GM13977 (cell line): ENCODE measurements at regions not wholly inside any gene's neighbourhood (a gene's known extent, or its start where the extent isn't known, plus 50 kb on each side); places are given as distances from the start of the nearest gene placed in this dataset.

ENCODE experiments used
- DNase-seq: peaks from one replicate; pipeline ENCODE4 v3.0.0; 2012; ENCODE audit warnings: low spot score
- in situ Hi-C: fragments of 300-500 bp; cut with MboI; formaldehyde crosslinking; loops from one replicate; pipeline ENCODE4 v1.12.0; 2022; ENCODE audit warnings: low sequenced_read_pairs, low pct_unique_long_range_greater_than_20kb, mixed read lengths, inconsistent platforms; ENCODE audit not compliant: unreplicated experiment
- TF ChIP-seq, protein P1 (sequence below): IDR thresholded peaks from 2 replicates; pipeline ENCODE4 v1.5.1; 2012; ENCODE audit warnings: mild to moderate bottlenecking, control low read depth; ENCODE audit not compliant: insufficient read depth; ENCODE audit errors: extremely low read depth, missing control alignments

DNA sequence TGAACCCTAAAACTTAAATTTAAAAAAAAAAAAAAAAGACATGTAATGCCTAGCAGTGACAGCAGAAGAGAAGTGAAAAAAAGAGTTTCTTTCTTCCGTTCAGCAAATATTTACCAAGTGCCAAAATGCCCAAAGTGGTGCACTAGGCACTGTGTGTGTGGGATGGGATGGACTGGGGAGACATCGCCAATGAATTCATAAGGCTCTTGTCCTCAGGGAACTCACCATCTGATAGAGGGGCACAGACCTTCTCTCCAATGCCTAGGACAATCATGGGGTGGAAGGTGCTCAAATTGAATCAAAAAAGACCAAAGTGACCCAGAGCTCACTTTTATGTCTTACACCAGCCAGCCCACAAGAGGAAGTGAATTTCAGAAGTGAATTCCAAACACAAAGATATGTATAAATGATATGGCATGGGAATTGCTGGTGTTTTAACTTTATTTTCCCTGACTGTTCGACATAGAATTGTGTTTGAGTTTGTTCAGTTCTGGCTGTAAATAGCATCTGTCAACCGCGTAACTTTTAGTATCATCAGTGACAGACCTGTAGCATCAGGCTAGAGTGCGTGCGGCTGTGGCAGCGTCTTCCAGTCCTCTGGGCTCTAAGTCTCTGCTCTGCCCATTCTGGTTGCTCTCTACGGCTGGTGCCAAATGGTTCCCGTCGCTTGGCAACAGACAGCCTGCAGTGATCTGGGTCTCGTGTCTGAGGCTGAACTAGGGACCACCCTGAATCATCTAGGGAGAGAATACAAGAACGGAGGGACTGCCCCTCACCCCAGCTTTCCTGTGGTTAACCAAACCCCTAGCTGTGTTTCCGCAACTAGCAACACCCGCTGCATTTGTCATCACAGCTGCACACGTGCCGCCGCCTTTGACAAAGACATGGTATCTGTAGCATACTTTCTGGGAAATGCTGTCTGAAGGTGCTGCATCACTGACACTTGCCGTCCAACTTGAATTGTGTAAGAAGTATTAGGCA, 154.0 kb upstream of the THBS1 start:
- DNase-seq = peak; percentile 66
- TF ChIP-seq, protein P1, sequence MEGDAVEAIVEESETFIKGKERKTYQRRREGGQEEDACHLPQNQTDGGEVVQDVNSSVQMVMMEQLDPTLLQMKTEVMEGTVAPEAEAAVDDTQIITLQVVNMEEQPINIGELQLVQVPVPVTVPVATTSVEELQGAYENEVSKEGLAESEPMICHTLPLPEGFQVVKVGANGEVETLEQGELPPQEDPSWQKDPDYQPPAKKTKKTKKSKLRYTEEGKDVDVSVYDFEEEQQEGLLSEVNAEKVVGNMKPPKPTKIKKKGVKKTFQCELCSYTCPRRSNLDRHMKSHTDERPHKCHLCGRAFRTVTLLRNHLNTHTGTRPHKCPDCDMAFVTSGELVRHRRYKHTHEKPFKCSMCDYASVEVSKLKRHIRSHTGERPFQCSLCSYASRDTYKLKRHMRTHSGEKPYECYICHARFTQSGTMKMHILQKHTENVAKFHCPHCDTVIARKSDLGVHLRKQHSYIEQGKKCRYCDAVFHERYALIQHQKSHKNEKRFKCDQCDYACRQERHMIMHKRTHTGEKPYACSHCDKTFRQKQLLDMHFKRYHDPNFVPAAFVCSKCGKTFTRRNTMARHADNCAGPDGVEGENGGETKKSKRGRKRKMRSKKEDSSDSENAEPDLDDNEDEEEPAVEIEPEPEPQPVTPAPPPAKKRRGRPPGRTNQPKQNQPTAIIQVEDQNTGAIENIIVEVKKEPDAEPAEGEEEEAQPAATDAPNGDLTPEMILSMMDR = peak; percentile 21
- in situ Hi-C loops = no loop called here

DNA sequence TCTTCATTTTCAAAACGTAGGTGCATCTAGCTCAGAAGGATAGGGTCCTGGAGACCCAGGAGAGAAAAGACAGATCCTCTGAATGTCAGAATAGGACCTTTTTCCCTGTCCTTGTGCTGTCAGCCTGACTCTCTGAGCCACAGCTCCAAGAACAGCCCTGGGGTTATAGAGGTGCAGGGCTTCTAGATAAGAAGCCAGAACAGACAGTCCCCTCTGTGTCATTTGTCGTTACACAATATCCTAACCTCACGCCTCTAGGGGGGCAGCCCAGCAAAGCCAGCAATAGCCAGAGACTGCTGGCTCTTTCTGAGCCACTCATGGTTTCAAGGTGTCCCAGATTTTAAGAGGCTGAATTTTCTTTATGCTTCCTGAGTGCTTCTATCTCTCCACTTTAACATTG, 153.2 kb upstream of the THBS1 start:
- DNase-seq = no peak
- TF ChIP-seq, protein P1 = no peak
- in situ Hi-C loops = no loop called here

DNA sequence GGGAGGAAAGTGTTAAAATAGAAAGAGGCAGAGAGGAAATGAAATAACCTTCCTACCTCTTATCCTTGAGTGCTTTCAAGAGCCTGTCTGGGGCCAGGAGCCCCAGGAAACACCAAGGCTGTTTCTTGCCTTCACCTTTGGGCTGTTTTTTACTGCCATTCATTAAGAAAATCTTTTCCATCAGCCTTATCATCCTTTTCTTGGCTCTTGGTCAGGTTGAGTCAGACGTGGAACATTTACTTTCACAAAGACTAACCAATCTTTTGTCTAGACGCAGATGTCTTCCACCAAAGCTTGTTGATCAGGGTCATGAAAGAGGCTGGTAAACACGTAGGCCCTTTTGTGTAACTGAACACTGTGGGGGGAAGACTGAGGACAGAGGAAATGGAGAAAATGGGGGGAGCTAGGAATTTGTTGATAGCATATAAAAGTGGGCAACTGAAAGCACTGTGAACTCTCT, 151.0 kb upstream of the THBS1 start:
- DNase-seq = peak; percentile 25
- in situ Hi-C loops = no loop called here
- TF ChIP-seq, protein P1 = no peak

- TF ChIP-seq, protein P1 = no peak
- in situ Hi-C loops = no loop called here
- DNase-seq = no peak
Measured at GRCh38 chr15:39430389-39430788, 150.5 kb upstream of the THBS1 start.

GRCh38 chr15:39431376-39431775, 149.5 kb upstream of the THBS1 start:
- in situ Hi-C loops = no loop called here
- DNase-seq = no peak
- TF ChIP-seq, protein P1 = no peak

DNA sequence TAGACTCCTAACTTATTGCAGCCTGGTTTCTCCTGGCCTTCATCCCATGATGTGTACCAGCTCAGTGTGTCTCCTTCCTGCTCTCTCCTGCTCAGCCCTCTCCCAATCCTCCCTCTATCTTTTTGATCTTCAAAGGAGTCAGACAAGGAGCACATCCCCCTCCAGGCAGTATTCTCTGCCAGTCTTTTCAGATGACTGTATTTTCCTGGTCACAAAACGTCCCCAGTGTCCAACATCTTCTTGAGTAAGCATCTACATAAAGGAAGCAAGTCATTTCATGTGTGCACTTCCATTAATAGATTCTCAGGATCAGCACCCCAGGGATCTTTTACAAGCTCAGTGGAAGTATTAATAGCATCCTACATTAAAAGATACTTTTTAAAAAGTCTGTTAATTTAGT, 148.9 kb upstream of the THBS1 start:
- DNase-seq = no peak
- TF ChIP-seq, protein P1 = no peak
- in situ Hi-C loops = no loop called here
